ENCODE measurements at regions not wholly inside any gene's neighbourhood (a gene's known extent, or its start where the extent isn't known, plus 50 kb on each side); places are given as distances from the start of the nearest gene placed in this dataset.

GRCh38 chr5:7208938-7209337 is 187.0 kb upstream of the ADCY2 start:
- no peaks in the 10 kb centered on the region for H4K20me1 ChIP-seq (ENCODE audit: low read depth, low read length)
- no peaks in the 10 kb centered on the region for H3K27me3 ChIP-seq (ENCODE audit: low read length)
- H3K36me3 ChIP-seq (ENCODE audit: low read length) = no peaks in the 10 kb centered on the region
- H3K9me3 ChIP-seq (ENCODE audit: insufficient read depth, low read length) = no peaks in the 10 kb centered on the region
- no peak overlapping the region for H3K27ac ChIP-seq (ENCODE audit: low read depth, low read length)
- no peak overlapping the region for H3K4me3 ChIP-seq (ENCODE audit: insufficient read depth, low read length, poor library complexity, severe bottlenecking)
- H3K79me2 ChIP-seq (ENCODE audit: insufficient read depth, low read length) = no peaks in the 10 kb centered on the region
- no peak overlapping the region for H3K9ac ChIP-seq (ENCODE audit: low read length)
- H3K4me2 ChIP-seq (ENCODE audit: low read depth, low read length, poor library complexity, severe bottlenecking) = no peak overlapping the region
- no peaks in the 10 kb centered on the region for H3F3A ChIP-seq (ENCODE audit: insufficient read depth)
- TF ChIP-seq CTCF (IDR thresholded peaks at IDR 0.05; ENCODE audit: insufficient read depth, low read length, poor library complexity, severe bottlenecking) = no peak
- no peak for TF ChIP-seq EZH2phosphoT487 (conservative IDR thresholded peaks at IDR 0.05; ENCODE audit: low read length)
- H2AFZ ChIP-seq (ENCODE audit: low read depth, low read length, severe bottlenecking) = no peak overlapping the region
- H3K9me2 ChIP-seq (replicated peaks; ENCODE audit: insufficient read depth, low read length) = no peaks in the 10 kb centered on the region

- H3K4me2 ChIP-seq (ENCODE audit: low read depth, low read length, poor library complexity, severe bottlenecking) = no peak overlapping the region
- no peaks in the 10 kb centered on the region for H3K9me2 ChIP-seq (replicated peaks; ENCODE audit: insufficient read depth, low read length)
- no peak overlapping the region for H3K4me3 ChIP-seq (ENCODE audit: insufficient read depth, low read length, poor library complexity, severe bottlenecking)
- H2AFZ ChIP-seq (ENCODE audit: low read depth, low read length, severe bottlenecking) = no peak overlapping the region
- H4K20me1 ChIP-seq (ENCODE audit: low read depth, low read length) = no peaks in the 10 kb centered on the region
- H3F3A ChIP-seq (ENCODE audit: insufficient read depth) = no peaks in the 10 kb centered on the region
- H3K9ac ChIP-seq (ENCODE audit: low read length) = no peak overlapping the region
- H3K27me3 ChIP-seq (ENCODE audit: low read length) = no peaks in the 10 kb centered on the region
- no peaks in the 10 kb centered on the region for H3K79me2 ChIP-seq (ENCODE audit: insufficient read depth, low read length)
- H3K36me3 ChIP-seq (ENCODE audit: low read length) = no peaks in the 10 kb centered on the region
- no peak overlapping the region for H3K27ac ChIP-seq (ENCODE audit: low read depth, low read length)
- H3K9me3 ChIP-seq (ENCODE audit: insufficient read depth, low read length) = no peaks in the 10 kb centered on the region
- TF ChIP-seq EZH2phosphoT487 (conservative IDR thresholded peaks at IDR 0.05; ENCODE audit: low read length) (no peak), CTCF (IDR thresholded peaks at IDR 0.05; ENCODE audit: insufficient read depth, low read length, poor library complexity, severe bottlenecking) (no peak)
Observed at GRCh38 chr5:7209658-7210057, 186.3 kb upstream of the ADCY2 start.

GRCh38 chr5:7210549-7210948 is 185.4 kb upstream of the ADCY2 start:
- Histone ChIP-seq H3F3A (ENCODE audit: insufficient read depth) (no peaks in the 10 kb centered on the region), H3K36me3 (ENCODE audit: low read length) (no peaks in the 10 kb centered on the region), H3K4me2 (ENCODE audit: low read depth, low read length, poor library complexity, severe bottlenecking) (no peak overlapping the region), H3K9me3 (ENCODE audit: insufficient read depth, low read length) (no peaks in the 10 kb centered on the region), H3K27me3 (ENCODE audit: low read length) (no peaks in the 10 kb centered on the region), H3K9ac (ENCODE audit: low read length) (no peak overlapping the region), H3K27ac (ENCODE audit: low read depth, low read length) (no peak overlapping the region), H3K9me2 (replicated peaks; ENCODE audit: insufficient read depth, low read length) (no peaks in the 10 kb centered on the region), H2AFZ (ENCODE audit: low read depth, low read length, severe bottlenecking) (no peak overlapping the region), H3K79me2 (ENCODE audit: insufficient read depth, low read length) (no peaks in the 10 kb centered on the region), H4K20me1 (ENCODE audit: low read depth, low read length) (no peaks in the 10 kb centered on the region), H3K4me3 (ENCODE audit: insufficient read depth, low read length, poor library complexity, severe bottlenecking) (no peak overlapping the region)
- TF ChIP-seq CTCF (IDR thresholded peaks at IDR 0.05; ENCODE audit: insufficient read depth, low read length, poor library complexity, severe bottlenecking) = no peak
- TF ChIP-seq EZH2phosphoT487 (conservative IDR thresholded peaks at IDR 0.05; ENCODE audit: low read length) = no peak

GRCh38 chr5:7213525-7213924 is 182.4 kb upstream of the ADCY2 start:
- Histone ChIP-seq H2AFZ (ENCODE audit: low read depth, low read length, severe bottlenecking) (no peak overlapping the region), H3K4me2 (ENCODE audit: low read depth, low read length, poor library complexity, severe bottlenecking) (no peak overlapping the region), H3K27me3 (ENCODE audit: low read length) (no peaks in the 10 kb centered on the region), H3K9me2 (replicated peaks; ENCODE audit: insufficient read depth, low read length) (no peaks in the 10 kb centered on the region), H3K9me3 (ENCODE audit: insufficient read depth, low read length) (no peaks in the 10 kb centered on the region), H3K79me2 (ENCODE audit: insufficient read depth, low read length) (no peaks in the 10 kb centered on the region), H3F3A (ENCODE audit: insufficient read depth) (no peaks in the 10 kb centered on the region), H3K27ac (ENCODE audit: low read depth, low read length) (no peak overlapping the region), H3K9ac (ENCODE audit: low read length) (no peak overlapping the region), H3K4me3 (ENCODE audit: insufficient read depth, low read length, poor library complexity, severe bottlenecking) (no peak overlapping the region), H3K36me3 (ENCODE audit: low read length) (no peaks in the 10 kb centered on the region), H4K20me1 (ENCODE audit: low read depth, low read length) (no peaks in the 10 kb centered on the region)
- no peak for TF ChIP-seq CTCF (IDR thresholded peaks at IDR 0.05; ENCODE audit: insufficient read depth, low read length, poor library complexity, severe bottlenecking)
- TF ChIP-seq EZH2phosphoT487 (conservative IDR thresholded peaks at IDR 0.05; ENCODE audit: low read length) = no peak

Data from SU-DHL-6 (cell line).